Mammary epithelial cell (primary cell): ENCODE measurements at regions not wholly inside any gene's neighbourhood (a gene's known extent, or its start where the extent isn't known, plus 50 kb on each side); places are given as distances from the start of the nearest gene placed in this dataset.

Source experiments
- EZH2 ChIP-seq: IDR thresholded peaks from 2 replicates; pipeline ENCODE4 v1.6.1; 2012; ENCODE audit warnings: low read length, inconsistent platforms, borderline replicate concordance
- TF ChIP-seq, protein P1 (sequence below), 2 donors: IDR thresholded peaks in 1 of 2; conservative IDR thresholded peaks in 1 of 2; 2 replicates each; pipeline ENCODE4 v1.5.1; 2011 to 2012; ENCODE audit warnings: inconsistent platforms in 2 of 2, low read length in 2 of 2, mild to moderate bottlenecking in 2 of 2, control low read depth in 1 of 2, low read depth in 1 of 2; ENCODE audit not compliant: insufficient read depth in 1 of 2; ENCODE audit errors: extremely low read depth in 1 of 2

DNA sequence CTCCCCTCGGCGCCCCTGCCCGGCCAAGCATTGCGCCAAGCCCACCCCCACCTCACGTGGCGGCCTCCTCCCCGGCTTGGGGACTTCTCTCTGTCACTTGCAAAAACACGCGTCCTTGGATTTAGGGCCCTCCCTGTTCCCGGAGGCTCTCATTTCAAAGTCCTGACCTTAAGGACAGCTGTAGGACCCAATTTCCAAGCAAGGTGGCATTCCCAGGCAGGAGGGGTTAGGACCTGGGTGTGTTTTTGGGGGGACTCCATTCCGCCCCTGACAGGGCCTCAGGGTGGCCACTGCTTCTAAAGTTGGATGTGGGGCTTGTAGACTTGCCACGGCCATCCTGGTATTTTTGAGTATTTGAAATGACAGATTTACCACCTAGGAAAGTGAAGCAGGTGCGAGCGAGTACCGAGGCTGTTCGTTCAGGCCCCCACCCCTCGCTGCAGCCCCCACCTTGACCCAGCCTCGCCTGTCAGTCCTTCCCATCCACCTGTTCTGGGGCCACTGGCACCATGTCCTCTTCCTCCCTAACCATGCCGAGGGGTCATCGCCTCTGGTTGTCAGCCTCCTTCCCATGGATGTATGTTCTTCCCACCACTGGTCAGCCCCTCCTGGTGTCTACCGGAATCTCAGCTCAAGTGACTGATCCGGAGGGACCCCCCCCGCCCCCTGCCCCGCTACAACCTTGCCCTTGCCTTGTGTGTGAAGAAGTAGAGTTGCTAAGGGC is 52.4 kb downstream of the MRPL36 start:
- TF ChIP-seq, protein P1, sequence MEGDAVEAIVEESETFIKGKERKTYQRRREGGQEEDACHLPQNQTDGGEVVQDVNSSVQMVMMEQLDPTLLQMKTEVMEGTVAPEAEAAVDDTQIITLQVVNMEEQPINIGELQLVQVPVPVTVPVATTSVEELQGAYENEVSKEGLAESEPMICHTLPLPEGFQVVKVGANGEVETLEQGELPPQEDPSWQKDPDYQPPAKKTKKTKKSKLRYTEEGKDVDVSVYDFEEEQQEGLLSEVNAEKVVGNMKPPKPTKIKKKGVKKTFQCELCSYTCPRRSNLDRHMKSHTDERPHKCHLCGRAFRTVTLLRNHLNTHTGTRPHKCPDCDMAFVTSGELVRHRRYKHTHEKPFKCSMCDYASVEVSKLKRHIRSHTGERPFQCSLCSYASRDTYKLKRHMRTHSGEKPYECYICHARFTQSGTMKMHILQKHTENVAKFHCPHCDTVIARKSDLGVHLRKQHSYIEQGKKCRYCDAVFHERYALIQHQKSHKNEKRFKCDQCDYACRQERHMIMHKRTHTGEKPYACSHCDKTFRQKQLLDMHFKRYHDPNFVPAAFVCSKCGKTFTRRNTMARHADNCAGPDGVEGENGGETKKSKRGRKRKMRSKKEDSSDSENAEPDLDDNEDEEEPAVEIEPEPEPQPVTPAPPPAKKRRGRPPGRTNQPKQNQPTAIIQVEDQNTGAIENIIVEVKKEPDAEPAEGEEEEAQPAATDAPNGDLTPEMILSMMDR (conservative IDR thresholded peaks at IDR 0.05 in 1 of 2, IDR thresholded peaks at IDR 0.05 in 1 of 2; ENCODE audit: extremely low read depth in 1 of 2, insufficient read depth in 1 of 2, low read depth in 1 of 2, low read length in 2 of 2): no peak
- no peak for TF ChIP-seq EZH2
